ENCODE measurements at regions not wholly inside any gene's neighbourhood (a gene's known extent, or its start where the extent isn't known, plus 50 kb on each side); places are given as distances from the start of the nearest gene placed in this dataset.
A peak's percentile ranks its signal among the peaks of the same experiment; 100 is the strongest.

DNA sequence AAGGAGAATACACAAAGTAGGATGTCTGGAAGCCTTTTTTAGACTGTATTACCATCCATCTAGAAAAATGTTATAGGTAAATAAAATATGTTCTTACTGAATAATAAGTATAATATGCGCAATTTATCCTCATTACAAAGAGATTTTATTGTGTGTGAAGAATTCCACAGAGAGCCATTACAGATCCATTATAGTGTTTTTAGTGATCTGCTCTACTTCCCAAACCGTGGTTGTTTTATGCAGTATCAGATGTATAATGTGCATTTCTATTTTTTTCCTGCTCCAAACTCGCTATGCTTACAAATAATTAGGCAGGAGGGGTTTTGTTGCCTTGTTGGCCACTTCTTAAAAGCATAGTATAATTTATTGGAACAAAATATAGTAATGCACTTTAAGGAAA is 447.8 kb downstream of the USP25 start:
- no peak for DNase-seq

DNA sequence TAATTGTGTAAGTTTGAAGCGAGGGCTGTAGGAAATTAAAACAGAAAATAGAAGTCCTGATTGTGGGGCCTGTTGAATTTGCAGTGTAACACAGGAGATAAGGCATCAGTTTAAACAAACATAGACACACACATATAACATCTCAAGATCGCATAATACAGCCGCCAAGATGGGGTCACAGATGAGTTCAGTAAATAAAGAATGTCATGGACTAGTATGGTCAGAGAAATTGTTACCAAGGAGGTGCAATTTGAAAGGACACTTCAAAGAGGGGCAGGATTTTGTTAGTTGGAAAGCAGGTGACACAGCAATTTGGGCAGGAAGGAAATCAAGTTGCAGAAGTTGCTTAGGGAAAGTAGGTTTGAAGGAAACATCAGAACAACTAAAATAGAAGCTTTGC is 450.0 kb downstream of the USP25 start:
- DNase-seq: no peak

DNA sequence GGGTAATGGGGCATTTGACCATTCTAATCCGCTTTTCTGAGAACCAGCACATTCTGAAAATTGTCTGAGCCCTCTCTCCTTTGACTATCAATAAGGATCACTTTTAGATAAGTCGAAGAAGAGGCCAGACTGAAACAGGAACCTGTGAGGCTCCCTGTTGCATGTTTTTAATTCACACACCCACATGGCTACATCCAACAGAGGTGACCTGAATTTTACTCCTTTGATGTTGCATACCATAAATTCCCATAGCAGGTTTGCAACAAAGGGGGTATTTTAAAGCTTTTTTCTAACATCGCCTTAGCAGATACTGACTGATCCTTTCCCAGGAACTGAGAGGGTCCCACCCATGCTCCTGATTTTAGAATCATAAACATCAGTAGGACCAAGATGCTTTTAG is 450.8 kb downstream of the USP25 start:
- no peak for DNase-seq

DNA sequence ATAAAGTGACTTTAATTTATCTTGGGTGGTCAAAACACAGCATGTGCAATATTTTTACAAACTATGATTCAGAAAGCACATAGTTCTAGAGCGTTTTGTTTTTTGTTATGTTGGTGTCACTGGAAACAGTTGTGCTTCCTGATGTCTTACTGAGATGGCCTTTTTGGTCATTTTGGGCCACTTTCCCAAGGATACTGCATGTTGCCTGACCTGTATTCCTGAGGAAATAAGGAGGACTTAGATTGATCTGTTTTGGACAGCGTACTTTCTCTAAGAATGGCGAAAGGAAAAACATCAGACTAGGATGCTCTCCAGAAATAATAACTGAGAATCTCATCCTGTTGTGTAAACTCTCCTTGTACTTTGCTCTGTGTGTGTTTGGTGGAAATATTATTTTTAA is 451.2 kb downstream of the USP25 start:
- no peak for DNase-seq

DNA sequence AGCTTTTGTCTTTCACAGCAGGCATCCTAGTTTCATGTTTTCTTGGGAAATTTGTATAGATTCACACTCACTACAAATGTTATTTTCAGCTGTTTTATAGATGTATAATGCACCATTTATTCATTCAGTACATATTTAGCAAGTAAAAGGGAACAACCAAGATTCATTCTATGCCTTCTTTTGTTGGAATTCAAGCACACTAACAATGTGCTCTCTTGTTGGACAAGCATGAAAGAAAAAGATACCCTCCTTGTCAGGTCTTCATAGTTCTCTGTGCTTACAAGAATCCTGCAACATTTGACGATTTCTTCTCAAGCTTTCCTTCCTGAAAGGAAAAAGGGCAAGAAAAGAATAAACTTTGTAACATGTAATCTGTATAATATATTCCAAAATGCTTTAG is 456.0 kb downstream of the USP25 start:
- no peak for DNase-seq

DNA sequence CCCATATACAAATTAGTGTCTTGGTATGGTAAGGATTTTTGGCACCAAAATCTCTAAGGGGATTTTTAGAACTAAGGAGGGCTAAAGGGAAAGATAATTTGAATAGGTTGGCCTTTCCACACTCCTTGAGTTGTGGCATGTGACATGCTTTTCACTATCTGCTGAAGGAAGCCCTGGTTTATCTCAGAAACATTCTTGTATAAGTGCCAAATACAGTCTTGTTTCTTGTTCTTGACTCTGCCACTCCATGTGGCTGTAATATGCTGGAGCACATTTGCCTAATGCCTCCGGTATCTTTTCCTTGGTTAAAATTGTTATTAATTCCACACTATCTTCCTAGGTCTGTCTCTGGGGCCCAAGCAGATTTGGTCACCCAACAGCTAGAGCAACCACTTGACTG is 457.0 kb downstream of the USP25 start:
- no peak for DNase-seq

DNA sequence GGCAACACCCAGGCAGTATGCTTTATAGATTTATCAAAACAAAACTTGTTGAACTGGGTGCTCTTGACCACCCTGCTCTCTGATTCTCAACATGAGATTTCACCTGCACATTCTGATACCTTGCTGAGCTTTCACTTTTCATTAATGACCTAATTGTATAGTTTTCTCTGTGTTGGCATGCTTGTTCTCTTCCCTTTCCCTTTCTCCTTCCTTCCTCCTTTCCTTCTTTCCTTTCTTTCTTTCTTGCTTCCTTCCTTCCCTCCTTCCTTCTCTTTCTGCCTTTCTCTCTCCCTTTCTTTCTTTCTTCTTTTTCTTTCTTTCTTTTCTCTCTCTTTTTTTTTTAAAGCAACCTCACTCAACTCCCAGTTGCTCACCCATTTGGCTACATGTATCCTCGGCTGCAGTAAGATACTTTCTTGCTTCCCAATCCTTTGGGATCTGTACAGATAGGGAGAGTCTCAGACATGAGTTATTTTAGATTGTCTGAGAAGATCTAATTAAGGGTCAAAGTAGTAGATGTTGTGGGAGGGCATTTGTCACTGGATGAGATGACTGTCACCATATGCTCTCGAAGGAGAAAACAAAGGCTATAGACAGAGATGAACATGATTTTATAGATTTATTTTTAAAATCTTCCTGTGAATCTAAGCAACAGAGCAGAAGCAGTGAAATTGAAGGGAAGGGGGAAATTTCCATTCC is 458.0 kb downstream of the USP25 start:
- DNase-seq: no peak

DNA sequence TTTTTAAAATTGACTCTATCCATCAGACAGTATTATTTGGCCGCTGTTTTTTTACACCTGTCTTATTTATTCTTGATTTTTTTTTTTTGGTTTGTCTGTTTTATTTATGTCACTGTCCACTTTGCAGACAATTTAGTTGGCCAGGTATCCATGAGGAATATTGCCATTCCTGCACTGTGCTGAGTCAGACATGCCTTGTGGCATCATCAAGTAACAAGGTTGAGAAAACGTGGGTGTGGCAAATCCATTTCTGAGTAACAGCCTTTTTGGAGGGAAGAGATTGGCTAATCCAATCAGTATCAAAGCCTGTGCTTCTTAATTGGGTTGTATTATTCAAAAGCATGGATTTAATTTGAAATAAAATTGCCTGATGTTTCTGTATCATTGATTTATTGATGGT is 463.1 kb downstream of the USP25 start:
- peak in 1 of 51 donors; percentile 17 for DNase-seq

DNA sequence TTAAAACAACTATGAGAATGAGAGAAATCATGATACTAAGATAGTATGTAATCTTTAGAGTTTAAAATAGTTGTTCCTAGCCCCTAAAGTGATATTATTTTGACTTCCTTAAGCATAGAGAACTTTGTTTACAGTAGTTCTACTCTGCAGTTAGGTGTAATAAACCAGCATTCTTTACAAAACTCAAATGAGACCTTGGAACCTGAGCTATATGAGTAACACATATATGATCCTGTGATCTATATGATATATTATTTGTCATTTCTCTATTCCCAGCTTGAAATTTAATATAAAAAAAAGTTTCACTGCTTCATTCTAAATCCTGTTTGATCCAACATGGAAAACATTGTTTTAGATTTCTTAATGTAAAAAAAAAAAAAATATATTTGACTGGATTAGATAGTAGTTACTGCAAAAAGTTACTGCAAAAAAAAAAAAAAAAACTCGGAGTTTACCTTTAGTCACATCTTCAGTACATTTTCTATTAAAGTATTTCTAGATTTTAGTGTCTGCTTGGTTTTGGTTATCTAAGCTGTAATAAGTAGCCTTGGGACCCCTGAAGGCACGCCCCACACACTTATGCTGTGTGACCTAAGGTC is 463.8 kb downstream of the USP25 start:
- DNase-seq: no peak

DNA sequence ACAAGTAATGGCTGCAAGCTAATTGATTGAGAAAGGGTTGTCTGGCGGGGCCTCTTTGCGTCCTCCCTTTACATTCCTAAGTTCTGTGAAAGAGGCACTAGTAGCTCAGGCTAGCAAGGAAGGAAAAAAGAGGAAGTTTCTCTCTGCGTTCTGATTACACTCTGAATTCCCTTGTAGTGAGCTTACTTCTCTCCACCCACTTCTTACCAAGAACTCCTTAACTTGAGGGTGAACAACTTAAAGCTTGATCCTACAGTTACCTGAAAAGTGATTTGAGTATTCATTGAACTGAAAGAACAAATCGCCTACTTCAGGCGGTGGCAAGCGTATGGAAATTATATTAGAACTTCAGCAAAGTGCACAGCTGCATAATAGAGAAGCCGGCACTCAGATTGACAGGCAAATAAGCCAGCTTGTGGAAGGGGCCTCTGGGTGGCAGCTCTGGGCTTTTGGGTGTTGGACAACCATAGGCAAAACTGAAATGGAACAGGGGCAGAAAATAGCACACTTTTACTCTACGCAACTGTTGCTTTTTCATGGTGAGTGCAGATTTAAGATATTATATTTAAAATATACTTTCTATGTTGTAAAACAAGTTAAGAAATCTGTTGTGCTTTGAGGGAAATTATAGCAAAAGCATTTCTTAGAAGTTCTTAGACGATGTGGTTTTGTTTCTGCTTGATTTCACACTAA is 464.5 kb downstream of the USP25 start:
- peak in 43 of 51 donors; percentile 6 to 84 (median 55) for DNase-seq

DNA sequence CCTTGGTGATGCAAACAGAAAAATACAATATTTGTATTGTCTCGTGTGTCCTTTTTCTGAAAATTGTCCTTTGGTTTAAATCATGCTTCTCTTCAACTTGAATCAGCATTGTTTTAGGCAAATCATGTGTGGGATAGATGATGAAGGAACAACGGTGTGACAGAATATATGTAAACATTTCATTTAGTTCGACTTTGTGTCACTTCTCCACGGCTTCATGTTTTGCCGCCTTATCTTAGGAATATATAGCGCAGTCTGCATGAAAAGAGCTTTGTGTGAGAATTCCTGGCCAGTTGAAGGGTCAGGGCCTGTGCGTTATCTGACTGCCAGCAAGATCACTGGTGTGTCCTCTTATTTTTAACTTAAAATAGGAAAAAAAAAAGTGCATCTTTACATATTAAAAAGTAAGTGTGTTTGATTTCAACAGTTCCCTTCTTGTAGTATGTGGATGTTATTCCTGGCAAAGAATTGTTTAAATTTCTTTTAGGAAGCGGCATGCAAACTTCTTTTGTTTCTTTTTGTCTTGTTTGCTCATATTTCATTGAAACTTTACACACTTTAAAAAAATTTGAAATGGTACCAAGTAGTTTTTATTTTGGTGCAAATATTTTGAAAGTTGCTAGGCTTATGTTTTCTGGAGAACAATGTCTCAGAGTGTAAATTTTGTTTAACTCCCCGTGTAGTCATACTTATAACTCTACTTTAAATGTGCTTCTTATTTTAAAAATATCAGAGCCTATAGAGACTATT is 465.2 kb downstream of the USP25 start:
- DNase-seq: peak in 11 of 51 donors; percentile 4 to 66 (median 14)

DNA sequence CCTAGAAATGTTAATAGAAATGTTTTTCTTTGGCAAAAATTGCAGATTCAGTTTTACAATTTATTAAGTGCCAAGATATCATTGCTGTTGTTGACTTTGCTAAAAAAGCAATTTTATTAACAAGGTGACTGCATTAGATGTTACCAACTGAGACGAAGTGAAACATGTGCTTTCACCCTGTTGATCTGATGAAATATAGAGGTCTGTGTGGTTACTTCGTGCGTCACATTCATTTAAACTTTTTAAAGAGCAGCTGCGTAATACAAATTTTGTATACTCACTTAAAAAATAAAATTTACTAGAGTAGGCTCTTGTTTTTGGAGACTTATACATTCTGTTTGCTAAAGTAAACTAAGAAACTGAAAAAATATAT is 465.7 kb downstream of the USP25 start:
- no peak for DNase-seq

DNA sequence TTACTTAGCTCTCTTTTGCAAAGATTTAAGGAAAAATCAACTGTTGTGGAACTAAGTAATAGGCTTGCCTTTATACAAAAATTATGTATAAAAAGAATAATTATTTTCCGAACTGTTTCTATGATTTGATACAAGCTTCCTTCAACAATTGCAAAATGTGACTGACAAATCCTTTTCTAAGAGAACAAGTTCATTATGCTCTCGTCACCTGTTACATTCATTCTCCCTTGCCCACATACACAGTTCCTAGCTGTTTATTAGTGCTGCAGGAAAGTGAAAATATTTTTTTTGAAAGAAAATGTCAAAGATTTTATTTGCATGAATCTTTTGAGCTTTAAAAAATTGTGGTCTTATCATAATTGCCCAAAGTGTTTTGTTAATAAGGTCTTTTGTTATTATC is 466.2 kb downstream of the USP25 start:
- DNase-seq: peak in 1 of 51 donors; percentile 28

DNA sequence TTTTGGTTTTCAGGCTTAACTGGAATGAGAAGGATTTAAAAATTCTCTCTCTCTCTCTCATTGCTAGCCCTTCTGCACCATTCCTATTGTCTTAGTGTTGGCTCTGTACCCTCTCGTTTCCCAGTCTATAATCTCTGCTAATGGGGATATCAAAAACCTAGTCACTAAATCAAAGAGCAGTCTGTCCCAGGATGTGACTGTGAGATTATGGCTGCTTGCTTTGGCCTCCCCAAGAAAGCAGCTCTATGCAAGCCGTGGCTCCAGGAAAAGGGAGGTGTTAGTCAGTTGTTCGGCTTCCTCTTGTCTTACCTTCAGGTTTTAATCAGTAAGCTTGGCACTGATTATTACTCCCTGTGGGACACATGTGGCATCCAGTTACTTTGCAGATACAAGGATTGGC is 468.8 kb downstream of the USP25 start:
- no peak for DNase-seq

DNA sequence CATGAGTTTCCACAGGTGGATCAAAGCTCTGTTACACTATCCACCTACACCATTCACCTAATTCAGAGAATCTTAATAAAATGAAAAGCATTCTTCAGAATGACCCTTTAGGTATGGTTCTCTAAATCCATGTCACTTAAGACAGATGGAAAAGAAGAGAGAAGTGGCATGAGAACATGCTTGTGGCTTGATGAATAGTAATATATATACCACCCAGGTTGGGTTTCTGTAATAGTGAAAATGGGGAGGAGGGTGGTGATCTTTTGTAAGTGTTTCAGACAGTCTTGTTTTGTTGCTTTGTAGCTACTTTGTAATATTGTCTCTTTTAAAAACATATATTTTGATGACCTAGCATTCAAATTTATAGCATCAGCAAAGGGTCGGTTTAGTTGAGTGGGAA is 469.8 kb downstream of the USP25 start:
- no peak for DNase-seq

DNA sequence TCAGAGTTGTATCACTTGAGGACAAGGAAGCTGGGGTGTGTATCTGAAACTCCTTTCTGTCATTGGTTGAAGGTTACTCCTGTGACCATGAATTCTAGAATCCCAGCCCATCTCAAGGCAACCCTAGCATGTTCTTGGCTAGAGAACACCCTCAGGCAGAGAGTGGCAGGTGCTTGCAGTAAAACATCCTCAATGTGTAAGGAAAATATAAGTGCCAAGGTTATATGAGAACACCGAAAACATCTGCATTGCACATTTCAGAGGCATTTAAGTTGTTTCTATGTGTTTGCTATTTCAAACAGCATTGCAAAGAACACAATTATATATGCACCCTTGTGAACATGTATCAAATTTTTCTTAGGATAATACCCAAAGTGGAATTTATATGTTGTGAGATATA is 471.9 kb downstream of the USP25 start:
- DNase-seq: no peak

DNA sequence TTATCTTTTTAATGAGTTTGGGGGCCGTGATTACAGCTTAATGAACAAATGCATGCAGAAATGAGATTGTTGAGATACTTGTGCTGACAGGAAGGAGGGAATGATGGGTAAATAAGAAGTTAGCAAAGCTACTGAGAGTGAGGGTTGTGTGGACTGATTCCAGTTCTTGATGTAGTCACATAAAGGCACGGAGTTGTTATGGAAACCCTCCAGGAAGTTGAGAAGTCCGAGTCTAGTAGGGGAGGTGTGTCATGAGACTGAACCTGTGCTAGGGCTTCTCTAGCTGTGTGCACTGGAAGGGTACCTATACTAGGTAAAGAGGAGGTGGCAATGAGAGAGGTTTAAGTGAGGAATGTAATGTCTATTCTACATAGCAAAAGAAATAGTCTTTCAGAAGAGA is 475.7 kb downstream of the USP25 start:
- no peak for DNase-seq

DNA sequence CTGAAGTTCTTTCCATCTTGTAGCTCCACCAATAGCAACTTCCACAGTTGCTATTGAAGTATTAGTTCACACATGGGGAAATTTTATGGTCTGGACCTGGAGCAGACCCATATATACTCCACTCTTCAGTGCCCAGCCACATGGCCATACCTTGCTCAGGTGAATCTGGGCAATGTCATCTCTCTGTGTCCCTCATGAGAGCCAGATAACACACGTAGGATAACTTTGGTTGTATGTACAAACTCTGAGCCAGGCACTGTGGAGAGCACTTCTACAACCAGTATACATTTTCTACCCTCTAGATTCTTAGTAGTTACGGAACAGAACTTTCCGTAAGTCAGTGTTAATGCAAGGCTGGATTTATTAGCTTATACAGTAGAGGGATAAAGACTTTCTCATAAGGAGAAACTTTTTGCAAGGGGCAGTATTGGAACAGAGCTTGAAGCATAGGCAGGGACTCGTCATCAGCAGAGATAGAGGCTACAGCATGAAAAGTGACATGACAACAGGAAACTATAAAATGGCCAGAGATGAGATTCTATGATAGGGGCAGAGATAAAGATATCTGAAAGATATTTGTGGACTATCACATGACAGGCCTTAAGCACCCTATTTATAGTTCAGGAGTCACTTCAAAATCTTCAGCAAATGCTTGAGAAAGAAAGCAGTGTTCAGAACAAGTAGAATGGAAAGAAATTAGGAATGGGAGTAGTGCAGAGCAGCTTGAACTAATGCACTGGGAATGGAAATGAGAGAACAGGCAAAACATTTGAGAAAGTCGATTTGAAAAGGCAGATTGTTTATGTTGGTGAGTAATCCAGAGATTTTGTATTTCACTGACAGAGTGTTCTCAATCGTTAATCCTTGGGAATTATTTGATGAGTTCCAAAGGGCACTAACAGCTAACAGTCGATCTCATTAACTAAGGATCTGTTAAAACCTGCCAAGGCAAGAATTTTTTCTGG is 481.8 kb downstream of the USP25 start:
- peak in 2 of 51 donors; percentile 31 to 40 for DNase-seq

DNA sequence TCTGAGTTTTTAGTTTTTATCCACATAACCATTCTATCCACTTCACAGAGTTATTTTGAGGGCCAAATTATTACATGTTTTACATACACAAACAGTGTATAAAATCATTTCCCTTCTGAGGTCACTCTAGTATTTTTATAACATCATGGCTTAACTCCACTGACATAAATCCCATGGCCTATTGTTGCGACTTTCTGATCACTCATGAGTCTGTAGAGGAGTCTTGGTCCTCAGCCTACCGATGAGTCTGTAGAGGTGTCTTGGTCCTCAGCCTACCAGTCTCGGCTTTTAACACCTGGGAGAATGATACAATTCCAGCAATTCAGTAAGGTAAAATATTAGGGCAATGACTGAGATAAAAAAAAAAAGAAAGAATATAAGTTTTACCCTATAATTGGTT is 483.7 kb downstream of the USP25 start:
- DNase-seq: no peak

DNA sequence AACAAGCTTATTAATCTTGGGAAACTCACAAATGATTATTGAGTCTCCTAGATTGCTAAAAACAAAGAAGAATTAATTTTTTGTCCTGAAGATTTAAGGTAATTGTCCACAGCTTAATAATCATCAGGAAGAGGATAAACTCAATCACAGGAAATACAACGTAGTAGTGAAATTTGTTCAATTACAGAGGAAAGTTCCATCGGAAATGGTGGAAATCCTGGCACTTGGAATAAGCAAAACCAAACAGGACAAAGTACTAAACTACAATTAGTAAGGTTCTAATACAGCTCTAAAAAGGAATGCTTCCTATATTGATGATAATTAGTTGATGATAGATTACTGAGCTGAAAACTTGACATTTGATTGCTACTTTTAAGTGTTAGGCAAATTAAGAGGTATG is 485.4 kb downstream of the USP25 start:
- no peak for DNase-seq

DNA sequence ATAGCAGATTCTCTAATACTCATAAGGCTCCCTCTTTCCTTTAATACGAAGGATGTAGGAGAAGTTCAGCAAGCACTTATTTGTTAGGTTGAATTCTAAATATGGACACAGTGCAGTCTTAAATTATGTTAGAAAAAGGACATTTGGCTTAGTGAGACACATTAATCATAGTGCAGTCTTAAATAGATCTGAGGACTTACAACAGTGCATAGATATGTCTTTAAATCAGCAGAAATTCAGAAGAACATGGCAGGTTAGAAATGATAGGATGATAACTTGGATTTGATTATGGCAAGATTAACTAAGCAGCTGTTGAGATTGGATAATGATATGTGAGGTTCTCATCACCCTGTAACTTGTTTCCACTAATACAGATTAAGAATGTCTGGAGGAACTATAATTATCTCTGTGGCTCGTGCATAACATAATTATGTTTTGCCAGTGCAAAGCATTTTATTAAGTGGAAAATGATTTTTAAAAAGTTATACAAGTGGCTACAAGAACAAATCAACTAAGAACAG is 485.9 kb downstream of the USP25 start:
- DNase-seq: peak in 1 of 51 donors; percentile 11
